PC-9 (cell line): ENCODE measurements at regions not wholly inside any gene's neighbourhood (a gene's known extent, or its start where the extent isn't known, plus 50 kb on each side); places are given as distances from the start of the nearest gene placed in this dataset.

Source experiments
- BruUV-seq: library from RNA; stranded (reverse); fragments of 400-500 nt; replicated peaks from 2 replicates; lab custom pipeline; 2021; lab: Mats Ljungman, UMichigan
- CTCF ChIA-PET: fragments of 300-600 bp; sonication (Branson Sonifier 250); formaldehyde crosslinking; loops from one replicate; lab custom pipeline; 2022; ENCODE audit warnings: antibody characterized with exemption; lab: Charles Lee
- POLR2A ChIA-PET: fragments of 300-600 bp; sonication (Branson Sonifier 250); formaldehyde crosslinking; loops from one replicate; lab custom pipeline; 2022; ENCODE audit warnings: antibody characterized with exemption; ENCODE audit not compliant: unreplicated experiment; lab: Charles Lee
- DNase-seq, 2 experiments: peaks; one replicate each; pipeline versions ENCODE4 v3.0.0 to v3.0.0-alpha.2; 2015 to 2022; ENCODE audit warnings: mixed read lengths in 1 of 2
- H2AFZ ChIP-seq: fragments of 200-600 bp; sonication (generic); 2 replicates; pipeline ENCODE4 v1.8.1; 2017; ENCODE audit warnings: antibody characterized with exemption
- H3F3A ChIP-seq: fragments of 200-600 bp; sonication (generic); 2 replicates; pipeline ENCODE4 v1.8.1; 2017; ENCODE audit warnings: antibody characterized with exemption, mild to moderate bottlenecking, low read depth; ENCODE audit not compliant: insufficient read depth
- H3K27ac ChIP-seq: fragments of 200-600 bp; sonication (generic); 2 replicates; pipeline ENCODE4 v1.6.1; 2016; ENCODE audit warnings: mixed run types
- H3K27me3 ChIP-seq: fragments of 200-600 bp; sonication (generic); 2 replicates; pipeline ENCODE4 v1.6.1; 2016; ENCODE audit warnings: low read depth, mixed run types; ENCODE audit not compliant: insufficient read depth
- H3K36me3 ChIP-seq: fragments of 200-600 bp; sonication (generic); 2 replicates; pipeline ENCODE4 v1.6.1; 2016; ENCODE audit warnings: low read depth, mixed run types
- H3K4me1 ChIP-seq: fragments of 200-600 bp; sonication (generic); replicated peaks from 2 replicates; pipeline ENCODE4 v1.6.1; 2016; ENCODE audit warnings: mixed run types; ENCODE audit not compliant: insufficient read depth
- H3K4me2 ChIP-seq: fragments of 200-600 bp; sonication (generic); 2 replicates; pipeline ENCODE4 v1.6.1; 2017; ENCODE audit warnings: mixed run types
- H3K4me3 ChIP-seq: fragments of 200-600 bp; sonication (generic); 2 replicates; pipeline ENCODE4 v1.6.1; 2016; ENCODE audit warnings: mixed run types
- H3K79me2 ChIP-seq: fragments of 200-600 bp; sonication (generic); 2 replicates; pipeline ENCODE4 v1.6.1; 2017; ENCODE audit warnings: low read depth, mixed run types
- H3K9me2 ChIP-seq: fragments of 200-600 bp; sonication (generic); 2 replicates; pipeline ENCODE4 v1.8.1; 2017; ENCODE audit warnings: mild to moderate bottlenecking; ENCODE audit not compliant: insufficient read depth
- H3K9me3 ChIP-seq: fragments of 200-600 bp; sonication (generic); 2 replicates; pipeline ENCODE4 v1.8.1; 2016; ENCODE audit warnings: low read depth; ENCODE audit not compliant: insufficient read depth
- H4K20me1 ChIP-seq: fragments of 200-600 bp; sonication (generic); 2 replicates; pipeline ENCODE4 v1.8.1; 2017; ENCODE audit not compliant: insufficient read depth
- EZH2 ChIP-seq: fragments of 200-600 bp; sonication (generic); IDR thresholded peaks from 2 replicates; pipeline ENCODE4 v1.8.0; 2017; ENCODE audit warnings: antibody characterized with exemption, low read depth
- intact Hi-C: fragments of 100-400 bp; cut with micrococcal nuclease; formaldehyde crosslinking; loops from one replicate; pipeline ENCODE4 v1.10.0; 2022; ENCODE audit not compliant: unreplicated experiment
- TF ChIP-seq, protein P1 (sequence below): fragments of 200-600 bp; sonication (generic); conservative IDR thresholded peaks from 2 replicates; pipeline ENCODE4 v1.6.1; 2017; ENCODE audit warnings: mixed run types, antibody characterized with exemption, mild to moderate bottlenecking, moderate library complexity

DNA sequence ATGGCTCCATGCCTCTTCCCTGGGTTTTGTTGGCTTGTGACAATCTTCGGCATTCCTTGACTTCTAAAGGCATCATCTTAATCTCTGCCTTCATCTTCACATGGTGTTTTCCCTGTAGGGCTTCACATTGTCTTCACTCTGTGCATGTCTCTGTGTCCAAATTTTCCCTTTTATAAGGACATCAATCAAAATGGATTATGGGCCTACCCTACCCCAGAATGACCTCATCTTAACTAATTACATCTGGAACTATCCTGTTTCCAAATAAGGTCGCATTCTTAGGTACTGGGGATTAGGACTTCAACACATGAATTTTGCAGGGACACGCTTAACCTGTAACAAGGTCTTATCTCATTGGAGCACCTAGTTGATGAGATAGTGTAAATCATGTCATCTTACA, 290.3 kb upstream of the KLF12 start:
- no peak for DNase-seq
- Histone ChIP-seq H3K4me2 (no peak overlapping the region), H2AFZ (no peak overlapping the region), H3F3A (no peaks in the 10 kb centered on the region), H3K27me3 (no peaks in the 10 kb centered on the region), H3K4me1 (no peaks in the 10 kb centered on the region), H3K9me3 (no peaks in the 10 kb centered on the region), H4K20me1 (no peaks in the 10 kb centered on the region), H3K79me2 (no peaks in the 10 kb centered on the region), H3K9me2 (no peaks in the 10 kb centered on the region; the same call in 1 of the 2 replicates), H3K36me3 (no peaks in the 10 kb centered on the region), H3K27ac (no peak overlapping the region), H3K4me3 (no peak overlapping the region)
- CTCF ChIA-PET, result no interaction called here
- POLR2A ChIA-PET, result no interaction called here
- intact Hi-C loops, result no loop called here
- BruUV-seq, result no TSS peak
- TF ChIP-seq EZH2, result no peak
- TF ChIP-seq, protein P1, sequence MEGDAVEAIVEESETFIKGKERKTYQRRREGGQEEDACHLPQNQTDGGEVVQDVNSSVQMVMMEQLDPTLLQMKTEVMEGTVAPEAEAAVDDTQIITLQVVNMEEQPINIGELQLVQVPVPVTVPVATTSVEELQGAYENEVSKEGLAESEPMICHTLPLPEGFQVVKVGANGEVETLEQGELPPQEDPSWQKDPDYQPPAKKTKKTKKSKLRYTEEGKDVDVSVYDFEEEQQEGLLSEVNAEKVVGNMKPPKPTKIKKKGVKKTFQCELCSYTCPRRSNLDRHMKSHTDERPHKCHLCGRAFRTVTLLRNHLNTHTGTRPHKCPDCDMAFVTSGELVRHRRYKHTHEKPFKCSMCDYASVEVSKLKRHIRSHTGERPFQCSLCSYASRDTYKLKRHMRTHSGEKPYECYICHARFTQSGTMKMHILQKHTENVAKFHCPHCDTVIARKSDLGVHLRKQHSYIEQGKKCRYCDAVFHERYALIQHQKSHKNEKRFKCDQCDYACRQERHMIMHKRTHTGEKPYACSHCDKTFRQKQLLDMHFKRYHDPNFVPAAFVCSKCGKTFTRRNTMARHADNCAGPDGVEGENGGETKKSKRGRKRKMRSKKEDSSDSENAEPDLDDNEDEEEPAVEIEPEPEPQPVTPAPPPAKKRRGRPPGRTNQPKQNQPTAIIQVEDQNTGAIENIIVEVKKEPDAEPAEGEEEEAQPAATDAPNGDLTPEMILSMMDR, result no peak

DNA sequence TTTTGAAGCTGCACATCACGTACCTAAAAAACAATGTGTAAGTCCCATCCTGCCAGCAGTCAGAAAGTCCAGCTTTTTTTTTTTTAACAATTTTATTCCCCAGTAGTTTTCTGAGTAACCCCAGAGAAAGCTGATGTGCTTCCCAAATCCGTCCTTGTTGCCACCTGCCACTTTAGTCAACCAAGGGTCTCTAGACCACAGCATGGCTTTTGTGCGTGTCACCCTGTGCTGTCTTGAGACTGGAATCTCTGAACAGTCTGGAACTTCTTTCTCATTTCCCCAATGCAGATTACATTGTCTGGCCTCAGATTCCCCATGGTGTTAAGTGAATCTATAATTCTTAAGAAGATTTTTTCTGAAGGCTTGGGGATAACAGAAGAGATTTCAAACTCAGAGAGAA, 289.2 kb upstream of the KLF12 start:
- TF ChIP-seq, protein P1, result no peak
- TF ChIP-seq EZH2, result no peak
- ChIA-PET POLR2A (no interaction called here), CTCF (no interaction called here)
- Histone ChIP-seq H3K79me2 (no peaks in the 10 kb centered on the region), H3F3A (no peaks in the 10 kb centered on the region), H3K27me3 (no peaks in the 10 kb centered on the region), H3K9me2 (no peaks in the 10 kb centered on the region; the same call in 1 of the 2 replicates), H3K9me3 (no peaks in the 10 kb centered on the region), H3K4me3 (no peak overlapping the region), H3K36me3 (no peaks in the 10 kb centered on the region), H3K27ac (no peak overlapping the region), H2AFZ (no peak overlapping the region), H4K20me1 (no peaks in the 10 kb centered on the region), H3K4me1 (no peaks in the 10 kb centered on the region), H3K4me2 (no peak overlapping the region)
- no peak for DNase-seq
- intact Hi-C loops, result no loop called here
- no TSS peak for BruUV-seq

GRCh38 chr13:74414458-74414857, 280.3 kb upstream of the KLF12 start:
- no peak overlapping the region for H3K4me3 ChIP-seq
- DNase-seq, result no peak
- no peaks in the 10 kb centered on the region for H3K36me3 ChIP-seq
- no peak for TF ChIP-seq EZH2
- TF ChIP-seq, protein P1, result no peak
- ChIA-PET POLR2A (no interaction called here), CTCF (no interaction called here)
- no peaks in the 10 kb centered on the region for H3K9me3 ChIP-seq
- no peak overlapping the region for H3K27ac ChIP-seq
- BruUV-seq, result no TSS peak
- H3K27me3 ChIP-seq, result no peaks in the 10 kb centered on the region
- intact Hi-C loops, result no loop called here
- H3K4me2 ChIP-seq, result no peak overlapping the region
- H3K4me1 ChIP-seq, result no peaks in the 10 kb centered on the region
- no peaks in the 10 kb centered on the region for H3K79me2 ChIP-seq
- no peaks in the 10 kb centered on the region for H3K9me2 ChIP-seq
- 0 out of 2 replicates have a peak, but pooled peaks cover under 1% of the 10 kb centered on the region for H4K20me1 ChIP-seq
- no peak overlapping the region for H2AFZ ChIP-seq
- no peaks in the 10 kb centered on the region for H3F3A ChIP-seq
